ENCODE measurements at regions not wholly inside any gene's neighbourhood (a gene's known extent, or its start where the extent isn't known, plus 50 kb on each side); places are given as distances from the start of the nearest gene placed in this dataset.

DNA sequence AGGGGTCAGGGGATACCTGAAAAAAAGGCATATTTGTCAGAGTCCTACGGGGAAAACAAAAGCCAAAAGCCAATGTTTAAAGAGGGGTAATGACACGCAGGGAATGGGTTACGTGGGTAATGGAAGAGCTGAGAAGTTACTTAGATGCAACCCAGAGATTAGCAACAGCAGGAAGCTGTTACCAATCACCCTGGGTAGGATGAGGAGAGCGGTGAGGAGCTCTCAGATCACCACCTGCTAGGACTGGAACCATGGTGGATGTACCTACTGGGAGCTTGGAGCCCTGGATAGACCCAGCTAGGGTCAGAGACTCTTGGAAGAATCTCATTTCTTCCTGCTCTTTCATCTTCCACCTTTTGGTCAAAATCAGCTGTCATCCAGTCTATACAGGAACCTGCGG is 51.2 kb upstream of the RNF24 start:
- no peak for TF ChIP-seq JUND (IDR thresholded peaks at IDR 0.05; ENCODE audit: low read depth)
- no peak for DNase-seq (ENCODE audit: low read depth in 1 of 2, low spot score in 1 of 2)
- in situ Hi-C loops (cut with HindIII; ENCODE audit: low pct_unique_long_range_greater_than_20kb, low sequenced_read_pairs) = no loop called here

DNA sequence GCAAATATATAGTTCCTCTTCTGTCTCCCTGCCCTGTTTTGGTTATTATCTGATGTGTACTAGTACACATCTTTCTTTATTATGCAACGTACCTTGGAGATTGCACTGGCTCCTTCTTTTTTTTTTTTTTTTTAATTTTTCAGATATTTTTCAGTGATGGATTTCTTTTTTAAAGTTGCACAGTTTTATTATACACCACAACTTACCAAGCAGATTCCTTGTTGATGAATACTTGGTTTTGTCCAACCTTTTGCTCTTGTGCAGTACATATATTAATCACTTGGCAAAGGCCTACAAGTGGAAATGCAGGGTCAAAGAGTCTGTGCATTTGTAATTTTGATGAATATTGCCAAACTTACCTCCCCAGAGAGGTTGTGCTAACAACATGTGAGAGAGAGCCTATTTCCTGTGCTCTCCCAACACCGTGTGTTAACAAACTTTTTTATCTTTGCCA is 50.1 kb upstream of the RNF24 start:
- TF ChIP-seq JUND (IDR thresholded peaks at IDR 0.05; ENCODE audit: low read depth) = no peak
- DNase-seq (ENCODE audit: low read depth in 1 of 2, low spot score in 1 of 2) = no peak
- in situ Hi-C loops (cut with HindIII; ENCODE audit: low pct_unique_long_range_greater_than_20kb, low sequenced_read_pairs) = no loop called here

Data from T47D (cell line).